Activated CD8-positive, alpha-beta T cell treated with anti-CD3 and anti-CD28 coated beads for 36 hours (primary cell): ENCODE measurements at regions not wholly inside any gene's neighbourhood (a gene's known extent, or its start where the extent isn't known, plus 50 kb on each side); places are given as distances from the start of the nearest gene placed in this dataset.

Experiments
- ATAC-seq: fragments of 200-7000 bp; cut with Tn5 transposase; one replicate; pipeline ENCODE4 v1.10.0; 2021; ENCODE audit warnings: mild to moderate bottlenecking, moderate library complexity
- CTCF ChIA-PET: fragments of 350-600 bp; sonication (Branson Sonifier 250); formaldehyde crosslinking; loops from one replicate; lab custom pipeline; 2021; ENCODE audit warnings: antibody characterized with exemption; lab: Charles Lee
- POLR2A ChIA-PET: fragments of 350-600 bp; sonication (Branson Sonifier 250); formaldehyde crosslinking; loops from one replicate; lab custom pipeline; 2021; ENCODE audit warnings: antibody characterized with exemption; lab: Charles Lee
- DNase-seq: peaks from one replicate; pipeline ENCODE4 v3.0.0-alpha.2; 2020
- H3K27ac Mint-ChIP-seq: one replicate; pipeline ENCODE4 v1.8.0; 2021; ENCODE audit warnings: mild to moderate bottlenecking, mixed read lengths
- H3K27me3 Mint-ChIP-seq: one replicate; pipeline ENCODE4 v1.8.0; 2021; ENCODE audit warnings: mixed read lengths
- H3K36me3 Mint-ChIP-seq: one replicate; pipeline ENCODE4 v1.8.0; 2021; ENCODE audit warnings: low read depth, mixed read lengths
- H3K4me1 Mint-ChIP-seq: one replicate; pipeline ENCODE4 v1.8.0; 2021; ENCODE audit warnings: low read depth, mixed read lengths
- H3K4me3 Mint-ChIP-seq: one replicate; pipeline ENCODE4 v1.8.0; 2021; ENCODE audit warnings: mild to moderate bottlenecking, moderate library complexity, mixed read lengths
- H3K9me3 Mint-ChIP-seq: one replicate; pipeline ENCODE4 v1.8.0; 2021; ENCODE audit warnings: mixed read lengths
- intact Hi-C: fragments of 100-400 bp; cut with micrococcal nuclease; formaldehyde crosslinking; loops from one replicate; pipeline ENCODE4 v1.10.0; 2022
- TF ChIP-seq, protein P1 (sequence below): fragments of 200-600 bp; IDR thresholded peaks from one replicate; pipeline ENCODE4 v1.8.0; 2022; ENCODE audit warnings: antibody characterized with exemption, mild to moderate bottlenecking

DNA sequence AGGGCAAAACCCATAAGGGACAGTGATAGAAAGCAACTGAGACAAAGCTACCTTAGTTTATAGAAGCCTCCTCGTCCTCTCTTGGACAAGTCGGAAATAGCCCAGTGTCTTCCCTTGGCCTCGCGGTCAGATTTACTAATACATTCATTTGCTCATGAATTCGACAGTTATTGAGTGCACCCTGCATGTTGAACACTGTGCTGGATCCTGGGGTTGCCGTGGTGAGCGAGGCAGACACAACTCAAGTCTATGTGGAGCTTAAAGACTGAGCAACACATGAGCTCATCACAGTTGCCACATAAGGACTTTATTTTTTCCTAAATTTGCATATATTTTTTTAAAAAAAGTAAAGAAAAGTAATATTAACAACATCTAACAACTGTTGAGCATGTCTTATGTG is 411.1 kb upstream of the ITGA1 start:
- ATAC-seq, result no peak
- H3K27ac Mint-ChIP-seq, result no peak overlapping the region
- DNase-seq, result no peak
- no peaks in the 10 kb centered on the region for H3K27me3 Mint-ChIP-seq
- intact Hi-C loops, result no loop called here
- no peaks in the 10 kb centered on the region for H3K4me1 Mint-ChIP-seq
- no peaks in the 10 kb centered on the region for H3K36me3 Mint-ChIP-seq
- no peaks in the 10 kb centered on the region for H3K9me3 Mint-ChIP-seq
- CTCF ChIA-PET, result no interaction called here
- H3K4me3 Mint-ChIP-seq, result no peak overlapping the region
- TF ChIP-seq, protein P1, sequence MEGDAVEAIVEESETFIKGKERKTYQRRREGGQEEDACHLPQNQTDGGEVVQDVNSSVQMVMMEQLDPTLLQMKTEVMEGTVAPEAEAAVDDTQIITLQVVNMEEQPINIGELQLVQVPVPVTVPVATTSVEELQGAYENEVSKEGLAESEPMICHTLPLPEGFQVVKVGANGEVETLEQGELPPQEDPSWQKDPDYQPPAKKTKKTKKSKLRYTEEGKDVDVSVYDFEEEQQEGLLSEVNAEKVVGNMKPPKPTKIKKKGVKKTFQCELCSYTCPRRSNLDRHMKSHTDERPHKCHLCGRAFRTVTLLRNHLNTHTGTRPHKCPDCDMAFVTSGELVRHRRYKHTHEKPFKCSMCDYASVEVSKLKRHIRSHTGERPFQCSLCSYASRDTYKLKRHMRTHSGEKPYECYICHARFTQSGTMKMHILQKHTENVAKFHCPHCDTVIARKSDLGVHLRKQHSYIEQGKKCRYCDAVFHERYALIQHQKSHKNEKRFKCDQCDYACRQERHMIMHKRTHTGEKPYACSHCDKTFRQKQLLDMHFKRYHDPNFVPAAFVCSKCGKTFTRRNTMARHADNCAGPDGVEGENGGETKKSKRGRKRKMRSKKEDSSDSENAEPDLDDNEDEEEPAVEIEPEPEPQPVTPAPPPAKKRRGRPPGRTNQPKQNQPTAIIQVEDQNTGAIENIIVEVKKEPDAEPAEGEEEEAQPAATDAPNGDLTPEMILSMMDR, result no peak
- POLR2A ChIA-PET, result no interaction called here

DNA sequence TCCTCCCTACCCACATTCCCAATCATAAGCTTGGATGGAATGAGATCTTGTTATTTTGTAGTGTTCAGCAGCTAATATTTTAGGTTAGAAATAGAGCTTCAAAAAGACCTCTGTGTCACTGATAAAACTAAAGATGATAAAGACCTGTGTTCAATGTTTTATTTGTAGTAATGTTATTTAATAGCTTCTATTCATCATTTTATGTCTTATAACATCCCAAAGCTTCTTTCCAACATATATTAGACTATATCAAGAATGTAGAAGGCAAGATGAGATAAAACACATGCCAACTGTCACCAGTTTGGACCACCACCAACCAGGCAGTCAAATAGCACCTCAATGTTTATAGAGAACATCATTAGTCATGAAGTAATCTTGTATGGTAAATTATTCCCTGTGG is 409.5 kb upstream of the ITGA1 start:
- TF ChIP-seq, protein P1, result no peak
- Mint-ChIP-seq H3K27ac (no peak overlapping the region), H3K36me3 (no peaks in the 10 kb centered on the region), H3K4me3 (no peak overlapping the region), H3K27me3 (no peaks in the 10 kb centered on the region), H3K4me1 (no peaks in the 10 kb centered on the region), H3K9me3 (no peaks in the 10 kb centered on the region)
- ChIA-PET CTCF (no interaction called here), POLR2A (no interaction called here)
- DNase-seq, result no peak
- ATAC-seq, result no peak
- intact Hi-C loops, result no loop called here

DNA sequence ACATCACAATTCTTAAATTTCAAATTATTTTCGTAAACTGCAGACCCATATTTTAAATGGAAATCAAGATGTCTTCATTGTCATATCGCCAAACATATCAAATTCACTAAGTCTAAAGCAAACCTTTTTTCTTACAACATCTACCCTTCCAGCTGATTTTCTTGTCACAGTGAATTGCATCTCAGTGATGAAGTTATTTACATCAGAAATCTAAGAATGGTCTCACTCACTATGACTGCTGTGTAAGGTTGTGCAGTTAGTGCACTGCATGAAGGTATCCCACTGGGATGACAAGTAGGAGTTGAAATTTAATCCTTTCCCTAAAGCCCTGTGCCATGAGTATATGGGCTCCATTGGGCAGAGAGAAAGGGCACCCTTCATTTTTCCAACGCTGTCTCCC is 399.4 kb upstream of the ITGA1 start:
- Mint-ChIP-seq H3K27ac (no peak overlapping the region), H3K9me3 (no peaks in the 10 kb centered on the region), H3K27me3 (no peaks in the 10 kb centered on the region), H3K36me3 (no peaks in the 10 kb centered on the region), H3K4me3 (no peak overlapping the region), H3K4me1 (no peaks in the 10 kb centered on the region)
- intact Hi-C loops, result no loop called here
- ChIA-PET CTCF (no interaction called here), POLR2A (no interaction called here)
- DNase-seq, result no peak
- TF ChIP-seq, protein P1, result no peak
- ATAC-seq, result no peak

DNA sequence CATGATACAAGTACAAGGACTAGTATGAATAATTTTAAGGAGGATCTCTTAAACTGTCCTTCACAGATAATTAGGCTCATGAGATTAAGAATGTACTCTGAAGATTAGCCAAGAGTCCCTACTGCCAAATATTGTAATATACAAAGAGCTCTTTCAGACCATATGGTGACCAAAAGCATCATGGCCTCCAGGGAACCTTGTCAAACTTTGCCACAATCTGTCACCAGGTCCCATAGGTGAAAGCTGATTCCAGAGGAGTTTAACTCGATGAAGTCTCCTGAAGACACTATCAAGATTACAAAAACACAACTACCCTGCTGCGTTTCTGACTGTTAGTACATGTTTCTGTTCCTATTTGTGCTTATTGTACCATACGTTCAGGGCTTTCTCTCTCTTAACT is 395.4 kb upstream of the ITGA1 start:
- TF ChIP-seq, protein P1, result no peak
- no peak overlapping the region for H3K4me3 Mint-ChIP-seq
- no peak overlapping the region for H3K27ac Mint-ChIP-seq
- no peaks in the 10 kb centered on the region for H3K36me3 Mint-ChIP-seq
- no peaks in the 10 kb centered on the region for H3K9me3 Mint-ChIP-seq
- no peaks in the 10 kb centered on the region for H3K27me3 Mint-ChIP-seq
- no peaks in the 10 kb centered on the region for H3K4me1 Mint-ChIP-seq
- DNase-seq (no peak), ATAC-seq (no peak)
- intact Hi-C loops, result no loop called here
- POLR2A ChIA-PET, result no interaction called here
- CTCF ChIA-PET, result no interaction called here

DNA sequence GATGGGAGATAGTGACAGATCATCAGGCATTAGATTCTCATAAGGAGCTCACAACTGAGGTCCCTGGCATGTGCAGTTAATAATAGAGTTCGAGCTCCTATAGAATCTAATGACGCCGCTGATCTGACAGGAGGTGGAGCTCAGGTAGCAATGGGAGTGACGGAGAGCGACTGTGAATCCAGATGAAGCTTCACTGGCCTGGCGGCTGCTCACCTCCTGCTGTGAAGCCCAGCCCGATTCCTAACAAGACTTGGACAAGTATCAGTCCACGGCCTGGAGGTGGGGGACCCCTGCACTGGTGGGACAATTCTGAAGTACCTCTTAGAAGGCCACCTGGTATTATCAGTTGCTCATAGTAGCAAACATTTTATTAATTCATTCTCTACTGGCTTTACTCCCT is 377.9 kb upstream of the ITGA1 start:
- TF ChIP-seq, protein P1, result no peak
- DNase-seq (no peak), ATAC-seq (no peak)
- no peaks in the 10 kb centered on the region for H3K9me3 Mint-ChIP-seq
- intact Hi-C loops, result no loop called here
- H3K27me3 Mint-ChIP-seq, result no peaks in the 10 kb centered on the region
- H3K27ac Mint-ChIP-seq, result no peak overlapping the region
- no peaks in the 10 kb centered on the region for H3K4me1 Mint-ChIP-seq
- ChIA-PET CTCF (interaction anchor here (1.2 kb wide), 1 partner anchor 10 kb away, joined by 4 read pairs; no protein-coding TSS in a partner anchor), POLR2A (no interaction called here)
- H3K36me3 Mint-ChIP-seq, result no peaks in the 10 kb centered on the region
- no peak overlapping the region for H3K4me3 Mint-ChIP-seq
